Neural progenitor cell (in vitro differentiated cells): ENCODE measurements at regions not wholly inside any gene's neighbourhood (a gene's known extent, or its start where the extent isn't known, plus 50 kb on each side); places are given as distances from the start of the nearest gene placed in this dataset.

Source experiments
- DNase-seq: peaks from one replicate; pipeline ENCODE4 v3.0.0-alpha.2; 2016; ENCODE audit warnings: low spot score
- H2AFZ ChIP-seq: fragments of 200-600 bp; sonication (generic); replicated peaks from 2 replicates; pipeline ENCODE4 v1.6.1; 2016; ENCODE audit warnings: antibody characterized with exemption
- H3F3A ChIP-seq: fragments of 200-600 bp; sonication (generic); 2 replicates; pipeline ENCODE4 v1.6.1; 2016; ENCODE audit warnings: antibody characterized with exemption, low read depth
- H3K27ac ChIP-seq: fragments of 200-600 bp; sonication (generic); 2 replicates; pipeline ENCODE4 v1.5.1; 2016; ENCODE audit warnings: mild to moderate bottlenecking
- H3K27me3 ChIP-seq: fragments of 200-600 bp; sonication (generic); 2 replicates; pipeline ENCODE4 v1.6.1; 2016; ENCODE audit warnings: mild to moderate bottlenecking, moderate library complexity
- H3K36me3 ChIP-seq: fragments of 200-600 bp; sonication (generic); 2 replicates; pipeline ENCODE4 v1.5.1; 2016
- H3K4me1 ChIP-seq: fragments of 200-600 bp; sonication (generic); 2 replicates; pipeline ENCODE4 v1.6.1; 2016; ENCODE audit warnings: mixed run types
- H3K4me2 ChIP-seq: fragments of 200-600 bp; sonication (generic); 2 replicates; pipeline ENCODE4 v1.6.1; 2016
- H3K4me3 ChIP-seq: fragments of 200-600 bp; sonication (generic); 2 replicates; pipeline ENCODE4 v1.5.1; 2016
- H3K79me2 ChIP-seq: fragments of 200-600 bp; sonication (generic); 2 replicates; pipeline ENCODE4 v1.6.1; 2016; ENCODE audit warnings: low read depth
- H3K9ac ChIP-seq: fragments of 200-600 bp; sonication (generic); 2 replicates; pipeline ENCODE4 v1.6.1; 2016
- H3K9me3 ChIP-seq: fragments of 200-600 bp; sonication (generic); 2 replicates; pipeline ENCODE4 v1.5.1; 2016; ENCODE audit warnings: low read depth
- H4K20me1 ChIP-seq: fragments of 200-600 bp; sonication (generic); 2 replicates; pipeline ENCODE4 v1.6.1; 2016; ENCODE audit warnings: low read depth
- H3K27ac Mint-ChIP-seq: 3 replicates; pipeline ENCODE4 v1.8.0; 2021; ENCODE audit warnings: mixed read lengths
- H3K27me3 Mint-ChIP-seq: 2 replicates; pipeline ENCODE4 v1.8.0; 2022; ENCODE audit warnings: low read depth, mild to moderate bottlenecking, inconsistent platforms, moderate library complexity, mixed read lengths; ENCODE audit not compliant: insufficient read depth
- H3K36me3 Mint-ChIP-seq: 3 replicates; pipeline ENCODE4 v1.8.0; 2021; ENCODE audit warnings: mixed read lengths
- H3K4me1 Mint-ChIP-seq: 3 replicates; pipeline ENCODE4 v1.8.0; 2021; ENCODE audit warnings: mixed read lengths
- H3K4me3 Mint-ChIP-seq: 3 replicates; pipeline ENCODE4 v1.8.0; 2021; ENCODE audit warnings: mild to moderate bottlenecking, moderate library complexity, mixed read lengths
- H3K9me3 Mint-ChIP-seq: 3 replicates; pipeline ENCODE4 v1.8.0; 2020; ENCODE audit warnings: mixed read lengths
- EZH2 ChIP-seq: fragments of 200-600 bp; sonication (generic); IDR thresholded peaks from 2 replicates; pipeline ENCODE4 v1.6.1; 2017; ENCODE audit warnings: antibody characterized with exemption, mild to moderate bottlenecking, moderate library complexity
- EZH2phosphoT487 ChIP-seq: fragments of 200-600 bp; sonication (generic); IDR thresholded peaks from 2 replicates; pipeline ENCODE4 v1.6.1; 2017; ENCODE audit warnings: antibody characterized with exemption
- TF ChIP-seq, protein P1 (sequence below): fragments of 200-600 bp; sonication (generic); IDR thresholded peaks from 2 replicates; pipeline ENCODE4 v1.5.1; 2017; ENCODE audit warnings: antibody characterized with exemption, mild to moderate bottlenecking

DNA sequence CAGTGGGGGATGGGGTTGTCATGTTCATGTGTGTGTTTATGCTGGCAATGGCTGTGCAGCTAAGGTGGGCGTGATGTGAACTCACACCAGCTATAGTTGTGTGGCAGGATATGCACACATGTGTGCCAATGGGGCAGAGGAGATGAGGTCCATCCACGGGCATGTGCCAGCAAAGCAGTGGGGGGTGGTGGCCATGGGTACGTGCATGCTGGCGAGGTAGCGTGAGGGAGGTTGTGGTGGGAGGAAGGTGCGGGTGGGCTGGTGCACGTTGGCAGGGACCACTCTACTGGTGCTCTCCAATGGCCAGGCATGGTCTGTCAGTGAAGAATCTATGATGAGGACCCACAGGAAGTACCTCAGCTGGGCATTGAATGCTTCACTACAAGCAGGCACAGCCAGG lies 567.5 kb upstream of the SORCS1 start:
- Mint-ChIP-seq H3K27ac (no peak overlapping the region), H3K27me3 (no peaks in the 10 kb centered on the region), H3K9me3 (peaks cover 14% of the 10 kb centered on the region), H3K4me1 (no peaks in the 10 kb centered on the region), H3K36me3 (no peaks in the 10 kb centered on the region), H3K4me3 (no peak overlapping the region)
- DNase-seq: no peak
- no peaks in the 10 kb centered on the region for H3K36me3 ChIP-seq
- H3K27ac ChIP-seq: no peak overlapping the region
- H3F3A ChIP-seq: no peaks in the 10 kb centered on the region
- no peaks in the 10 kb centered on the region for H3K79me2 ChIP-seq
- H4K20me1 ChIP-seq: no peaks in the 10 kb centered on the region
- no peak overlapping the region for H3K9ac ChIP-seq
- H2AFZ ChIP-seq: no peak overlapping the region
- no peak overlapping the region for H3K4me3 ChIP-seq
- TF ChIP-seq EZH2: no peak
- TF ChIP-seq, protein P1, sequence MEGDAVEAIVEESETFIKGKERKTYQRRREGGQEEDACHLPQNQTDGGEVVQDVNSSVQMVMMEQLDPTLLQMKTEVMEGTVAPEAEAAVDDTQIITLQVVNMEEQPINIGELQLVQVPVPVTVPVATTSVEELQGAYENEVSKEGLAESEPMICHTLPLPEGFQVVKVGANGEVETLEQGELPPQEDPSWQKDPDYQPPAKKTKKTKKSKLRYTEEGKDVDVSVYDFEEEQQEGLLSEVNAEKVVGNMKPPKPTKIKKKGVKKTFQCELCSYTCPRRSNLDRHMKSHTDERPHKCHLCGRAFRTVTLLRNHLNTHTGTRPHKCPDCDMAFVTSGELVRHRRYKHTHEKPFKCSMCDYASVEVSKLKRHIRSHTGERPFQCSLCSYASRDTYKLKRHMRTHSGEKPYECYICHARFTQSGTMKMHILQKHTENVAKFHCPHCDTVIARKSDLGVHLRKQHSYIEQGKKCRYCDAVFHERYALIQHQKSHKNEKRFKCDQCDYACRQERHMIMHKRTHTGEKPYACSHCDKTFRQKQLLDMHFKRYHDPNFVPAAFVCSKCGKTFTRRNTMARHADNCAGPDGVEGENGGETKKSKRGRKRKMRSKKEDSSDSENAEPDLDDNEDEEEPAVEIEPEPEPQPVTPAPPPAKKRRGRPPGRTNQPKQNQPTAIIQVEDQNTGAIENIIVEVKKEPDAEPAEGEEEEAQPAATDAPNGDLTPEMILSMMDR: no peak
- TF ChIP-seq EZH2phosphoT487: no peak
- no peaks in the 10 kb centered on the region for H3K9me3 ChIP-seq
- no peaks in the 10 kb centered on the region for H3K4me1 ChIP-seq
- H3K4me2 ChIP-seq: no peak overlapping the region
- H3K27me3 ChIP-seq: no peaks in the 10 kb centered on the region

DNA sequence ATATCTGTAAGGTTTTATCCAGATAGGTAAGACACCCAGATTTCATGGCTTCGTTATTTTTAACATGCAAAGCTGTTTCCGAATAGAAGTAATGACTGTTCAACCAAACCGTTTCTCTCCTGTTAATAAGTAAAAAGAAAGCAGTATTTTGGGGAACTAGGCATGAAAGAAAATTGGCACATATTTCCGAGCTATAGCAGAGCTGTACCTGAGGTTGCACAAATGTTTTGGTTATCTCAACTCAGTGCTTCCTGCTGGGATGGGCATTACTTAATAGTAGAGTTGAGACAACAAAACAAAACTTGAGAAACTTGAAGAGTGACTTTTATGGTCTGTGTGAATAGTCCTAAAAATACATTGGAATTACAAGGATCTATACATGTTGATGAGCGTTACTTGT lies 564.3 kb upstream of the SORCS1 start:
- H3K9ac ChIP-seq: no peak overlapping the region
- H3F3A ChIP-seq: no peaks in the 10 kb centered on the region
- peaks cover 4% of the 10 kb centered on the region for H3K9me3 Mint-ChIP-seq

DNA sequence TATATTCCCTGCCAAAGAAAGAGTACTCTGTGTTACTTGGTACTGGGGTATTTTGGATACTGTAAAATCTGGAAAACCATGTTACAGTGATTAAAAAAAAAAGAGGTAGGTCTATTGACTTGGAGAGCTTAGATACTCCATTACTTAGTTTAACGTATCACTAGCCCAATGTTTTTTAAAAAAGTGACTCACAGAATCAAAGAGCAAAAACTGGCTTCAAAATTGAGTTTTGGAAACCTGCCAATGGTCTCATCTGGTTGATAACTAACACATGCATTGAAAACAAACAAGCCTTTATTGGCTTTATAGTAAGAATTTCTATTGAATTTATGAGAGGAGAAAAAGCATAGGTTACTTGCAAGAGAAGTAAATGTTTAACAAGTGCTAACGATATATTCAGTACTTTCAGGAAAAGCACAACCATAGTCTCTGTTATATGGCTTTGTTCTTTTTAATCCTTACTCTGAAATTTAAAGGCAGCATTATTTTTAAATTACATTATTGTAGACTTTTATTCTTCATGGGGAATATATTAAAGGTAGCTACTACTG lies 563.3 kb upstream of the SORCS1 start:
- Histone ChIP-seq H3K4me3 (no peak overlapping the region), H3K36me3 (no peaks in the 10 kb centered on the region), H4K20me1 (no peaks in the 10 kb centered on the region), H2AFZ (no peak overlapping the region), H3K9ac (no peak overlapping the region), H3K27ac (no peak overlapping the region), H3K9me3 (no peaks in the 10 kb centered on the region), H3K27me3 (no peaks in the 10 kb centered on the region), H3K79me2 (no peaks in the 10 kb centered on the region), H3K4me2 (no peak overlapping the region), H3K4me1 (no peaks in the 10 kb centered on the region), H3F3A (no peaks in the 10 kb centered on the region)
- Mint-ChIP-seq H3K4me1 (no peaks in the 10 kb centered on the region), H3K36me3 (no peaks in the 10 kb centered on the region), H3K9me3 (no peaks in the 10 kb centered on the region), H3K27me3 (no peaks in the 10 kb centered on the region), H3K4me3 (no peak overlapping the region), H3K27ac (no peak overlapping the region)
- no peak for DNase-seq
- TF ChIP-seq EZH2 (no peak), EZH2phosphoT487 (no peak)
- TF ChIP-seq, protein P1: no peak

More for the DNA sequence above, 564.3 kb upstream of the SORCS1 start:
- H3K4me3 ChIP-seq: no peak overlapping the region
- no peak for DNase-seq
- no peak overlapping the region for H3K27ac ChIP-seq
- no peaks in the 10 kb centered on the region for H4K20me1 ChIP-seq
- no peak for TF ChIP-seq EZH2phosphoT487
- TF ChIP-seq, protein P1: no peak
- TF ChIP-seq EZH2: no peak
- no peak overlapping the region for H3K4me2 ChIP-seq
- no peaks in the 10 kb centered on the region for H3K9me3 ChIP-seq
- no peaks in the 10 kb centered on the region for H3K36me3 ChIP-seq
- Mint-ChIP-seq H3K27me3 (no peaks in the 10 kb centered on the region), H3K27ac (no peak overlapping the region), H3K36me3 (no peaks in the 10 kb centered on the region), H3K4me3 (no peak overlapping the region), H3K4me1 (no peaks in the 10 kb centered on the region)
- no peaks in the 10 kb centered on the region for H3K4me1 ChIP-seq
- H2AFZ ChIP-seq: no peak overlapping the region
- H3K79me2 ChIP-seq: no peaks in the 10 kb centered on the region
- H3K27me3 ChIP-seq: no peaks in the 10 kb centered on the region
